Ishikawa (cell line): ENCODE measurements at regions not wholly inside any gene's neighbourhood (a gene's known extent, or its start where the extent isn't known, plus 50 kb on each side); places are given as distances from the start of the nearest gene placed in this dataset.

Source experiments
- CEBPB ChIP-seq: IDR thresholded peaks from 2 replicates; pipeline ENCODE4 v1.6.1; 2012
- CREB1 ChIP-seq: IDR thresholded peaks from 2 replicates; pipeline ENCODE4 v1.6.1; 2012; ENCODE audit warnings: low read depth
- EGR1 ChIP-seq: IDR thresholded peaks from 2 replicates; pipeline ENCODE4 v1.6.1; 2012
- EP300 ChIP-seq: IDR thresholded peaks from 2 replicates; pipeline ENCODE4 v1.6.1; 2012; ENCODE audit warnings: borderline replicate concordance
- FOXM1 ChIP-seq: IDR thresholded peaks from 2 replicates; pipeline ENCODE4 v1.6.1; 2012; ENCODE audit warnings: low read depth, borderline replicate concordance
- NFIC ChIP-seq: IDR thresholded peaks from 2 replicates; pipeline ENCODE4 v1.6.1; 2012
- RAD21 ChIP-seq: IDR thresholded peaks from 2 replicates; pipeline ENCODE4 v1.6.1; 2012; ENCODE audit warnings: low read depth
- TAF1 ChIP-seq: IDR thresholded peaks from 2 replicates; pipeline ENCODE4 v1.6.1; 2012; ENCODE audit warnings: low read depth, mild to moderate bottlenecking
- TCF12 ChIP-seq: IDR thresholded peaks from 2 replicates; pipeline ENCODE4 v1.6.1; 2012; ENCODE audit warnings: low read depth
- TEAD4 ChIP-seq: IDR thresholded peaks from 2 replicates; pipeline ENCODE4 v1.6.1; 2012
- YY1 ChIP-seq: IDR thresholded peaks from 2 replicates; pipeline ENCODE4 v1.6.1; 2012; ENCODE audit warnings: low read depth
- ZBTB7A ChIP-seq: IDR thresholded peaks from 2 replicates; pipeline ENCODE4 v1.6.1; 2012; ENCODE audit warnings: low read depth
- TF ChIP-seq, protein P1 (sequence below): IDR thresholded peaks from 2 replicates; pipeline ENCODE4 v1.6.1; 2012
- TF ChIP-seq, protein P2 (sequence below): IDR thresholded peaks from 2 replicates; pipeline ENCODE4 v1.6.1; 2012
- TF ChIP-seq, protein P3 (sequence below): IDR thresholded peaks from 2 replicates; pipeline ENCODE4 v1.6.1; 2012; ENCODE audit warnings: low read depth, mild to moderate bottlenecking

DNA sequence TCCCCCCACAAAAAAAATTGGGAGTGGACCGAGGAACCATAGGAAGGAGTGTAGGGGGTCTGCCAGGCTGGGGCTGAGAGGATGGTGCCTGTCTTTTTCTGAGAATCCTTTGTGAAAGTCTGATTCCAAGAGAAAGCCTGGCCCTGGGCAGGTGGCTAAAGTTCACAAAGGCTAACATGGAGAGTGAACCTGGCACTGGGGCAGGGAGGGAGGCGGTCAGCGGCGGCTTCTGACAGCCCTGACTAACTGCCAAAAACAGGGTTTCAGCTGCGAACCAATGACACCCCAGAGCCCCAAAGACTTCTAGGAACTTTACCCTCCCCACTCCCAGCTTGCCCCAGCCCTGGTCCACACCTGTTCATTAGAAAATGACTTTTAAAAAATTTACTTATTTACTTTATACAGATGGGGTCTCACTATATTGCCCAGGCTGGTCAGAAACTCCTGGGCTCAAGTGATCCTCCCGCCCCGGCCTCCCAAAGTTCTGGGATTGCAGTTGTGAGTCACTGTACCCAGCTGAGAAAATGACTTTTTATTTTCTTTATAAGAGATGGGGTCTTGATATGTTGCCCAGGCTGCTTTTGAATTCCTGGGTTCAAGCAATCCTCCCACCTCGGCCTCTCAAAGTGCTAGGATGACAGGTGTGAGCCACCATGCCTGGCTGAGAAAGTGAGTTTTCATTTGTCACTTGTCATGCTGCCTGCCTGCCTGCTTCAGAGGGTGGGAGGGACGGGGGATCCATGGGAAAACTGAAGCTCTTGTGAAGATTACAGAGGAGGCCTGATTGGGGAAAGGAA lies 61.0 kb upstream of the DUSP5 start:
- no peak for TF ChIP-seq NFIC
- no peak for TF ChIP-seq EP300
- TF ChIP-seq TEAD4: no peak

DNA sequence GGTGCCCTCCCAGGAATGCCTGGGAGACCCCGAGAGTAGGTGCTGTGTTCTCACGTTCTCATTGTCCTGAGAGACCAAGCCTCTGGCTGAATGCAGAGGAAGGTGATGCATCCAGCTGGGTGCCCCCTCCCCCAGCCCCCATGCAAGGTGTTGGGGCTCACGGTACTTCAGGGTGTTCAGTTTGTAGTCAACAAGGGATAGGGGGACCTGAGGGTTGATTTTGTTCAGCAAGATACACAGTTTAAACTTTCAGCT lies 60.4 kb upstream of the DUSP5 start:
- TF ChIP-seq ZBTB7A (no peak), TAF1 (no peak), TEAD4 (no peak), NFIC (no peak), EP300 (no peak), EGR1 (no peak), TCF12 (no peak), RAD21 (no peak), FOXM1 (no peak), CEBPB (no peak), CREB1 (no peak), YY1 (no peak)
- TF ChIP-seq, protein P1, sequence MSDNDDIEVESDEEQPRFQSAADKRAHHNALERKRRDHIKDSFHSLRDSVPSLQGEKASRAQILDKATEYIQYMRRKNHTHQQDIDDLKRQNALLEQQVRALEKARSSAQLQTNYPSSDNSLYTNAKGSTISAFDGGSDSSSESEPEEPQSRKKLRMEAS: no peak
- TF ChIP-seq, protein P2, sequence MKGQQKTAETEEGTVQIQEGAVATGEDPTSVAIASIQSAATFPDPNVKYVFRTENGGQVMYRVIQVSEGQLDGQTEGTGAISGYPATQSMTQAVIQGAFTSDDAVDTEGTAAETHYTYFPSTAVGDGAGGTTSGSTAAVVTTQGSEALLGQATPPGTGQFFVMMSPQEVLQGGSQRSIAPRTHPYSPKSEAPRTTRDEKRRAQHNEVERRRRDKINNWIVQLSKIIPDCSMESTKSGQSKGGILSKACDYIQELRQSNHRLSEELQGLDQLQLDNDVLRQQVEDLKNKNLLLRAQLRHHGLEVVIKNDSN: no peak
- TF ChIP-seq, protein P3, sequence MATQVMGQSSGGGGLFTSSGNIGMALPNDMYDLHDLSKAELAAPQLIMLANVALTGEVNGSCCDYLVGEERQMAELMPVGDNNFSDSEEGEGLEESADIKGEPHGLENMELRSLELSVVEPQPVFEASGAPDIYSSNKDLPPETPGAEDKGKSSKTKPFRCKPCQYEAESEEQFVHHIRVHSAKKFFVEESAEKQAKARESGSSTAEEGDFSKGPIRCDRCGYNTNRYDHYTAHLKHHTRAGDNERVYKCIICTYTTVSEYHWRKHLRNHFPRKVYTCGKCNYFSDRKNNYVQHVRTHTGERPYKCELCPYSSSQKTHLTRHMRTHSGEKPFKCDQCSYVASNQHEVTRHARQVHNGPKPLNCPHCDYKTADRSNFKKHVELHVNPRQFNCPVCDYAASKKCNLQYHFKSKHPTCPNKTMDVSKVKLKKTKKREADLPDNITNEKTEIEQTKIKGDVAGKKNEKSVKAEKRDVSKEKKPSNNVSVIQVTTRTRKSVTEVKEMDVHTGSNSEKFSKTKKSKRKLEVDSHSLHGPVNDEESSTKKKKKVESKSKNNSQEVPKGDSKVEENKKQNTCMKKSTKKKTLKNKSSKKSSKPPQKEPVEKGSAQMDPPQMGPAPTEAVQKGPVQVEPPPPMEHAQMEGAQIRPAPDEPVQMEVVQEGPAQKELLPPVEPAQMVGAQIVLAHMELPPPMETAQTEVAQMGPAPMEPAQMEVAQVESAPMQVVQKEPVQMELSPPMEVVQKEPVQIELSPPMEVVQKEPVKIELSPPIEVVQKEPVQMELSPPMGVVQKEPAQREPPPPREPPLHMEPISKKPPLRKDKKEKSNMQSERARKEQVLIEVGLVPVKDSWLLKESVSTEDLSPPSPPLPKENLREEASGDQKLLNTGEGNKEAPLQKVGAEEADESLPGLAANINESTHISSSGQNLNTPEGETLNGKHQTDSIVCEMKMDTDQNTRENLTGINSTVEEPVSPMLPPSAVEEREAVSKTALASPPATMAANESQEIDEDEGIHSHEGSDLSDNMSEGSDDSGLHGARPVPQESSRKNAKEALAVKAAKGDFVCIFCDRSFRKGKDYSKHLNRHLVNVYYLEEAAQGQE: no peak

DNA sequence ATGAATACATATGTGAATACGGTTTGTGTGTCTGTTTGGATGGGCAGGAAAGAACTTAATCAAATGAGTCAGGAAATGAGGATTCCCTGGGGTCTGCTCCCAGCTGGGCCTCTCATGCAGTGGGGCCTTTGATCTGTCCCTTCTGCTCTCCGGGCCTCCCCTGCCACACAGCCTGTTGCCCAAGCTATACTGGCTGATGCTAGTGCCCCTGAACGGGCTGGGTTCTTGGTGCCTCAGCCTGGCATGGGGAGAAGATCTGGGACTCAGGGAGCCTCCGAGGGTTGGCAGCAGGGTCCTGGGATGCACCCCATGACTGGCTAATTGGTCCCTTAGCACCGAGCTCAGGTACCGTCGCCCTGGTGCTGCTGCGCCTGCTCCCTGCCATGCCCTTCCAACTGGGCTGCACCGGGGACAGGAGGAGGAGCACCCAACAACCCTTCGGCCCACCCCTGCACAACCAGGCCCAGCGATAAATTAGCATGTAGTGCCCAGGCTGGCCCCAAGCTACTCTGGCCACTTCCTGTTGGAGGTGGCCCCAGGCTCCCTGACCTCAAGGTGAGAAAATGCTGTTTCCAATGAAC lies 59.9 kb upstream of the DUSP5 start:
- TF ChIP-seq, protein P2: no peak

DNA sequence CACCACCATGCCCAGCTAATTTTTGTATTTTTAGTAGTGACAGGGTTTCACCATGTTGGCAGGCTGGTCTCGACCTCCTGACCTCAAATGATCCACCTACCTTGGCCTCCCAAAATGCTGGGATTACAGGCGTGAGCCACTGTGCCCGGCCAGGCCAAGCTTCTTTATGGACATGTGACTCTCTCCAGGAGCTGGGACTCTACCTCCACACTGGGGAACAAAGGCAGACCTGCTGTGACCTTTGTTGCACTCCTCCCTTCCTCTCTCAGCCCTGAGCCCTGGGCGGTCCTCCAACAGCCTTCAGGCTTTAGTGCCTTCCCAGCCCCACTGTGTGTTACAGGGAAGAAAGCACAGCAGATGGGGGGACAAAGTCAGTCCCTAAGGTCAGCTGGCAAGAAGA lies 55.0 kb upstream of the DUSP5 start:
- TF ChIP-seq TEAD4: no peak
- no peak for TF ChIP-seq TCF12
- TF ChIP-seq EP300: no peak
- no peak for TF ChIP-seq TAF1
- no peak for TF ChIP-seq ZBTB7A
- TF ChIP-seq, protein P2: no peak
- TF ChIP-seq FOXM1: no peak
- TF ChIP-seq NFIC: no peak
- TF ChIP-seq, protein P1: no peak
- no peak for TF ChIP-seq EGR1
- no peak for TF ChIP-seq CEBPB
- TF ChIP-seq CREB1: no peak

DNA sequence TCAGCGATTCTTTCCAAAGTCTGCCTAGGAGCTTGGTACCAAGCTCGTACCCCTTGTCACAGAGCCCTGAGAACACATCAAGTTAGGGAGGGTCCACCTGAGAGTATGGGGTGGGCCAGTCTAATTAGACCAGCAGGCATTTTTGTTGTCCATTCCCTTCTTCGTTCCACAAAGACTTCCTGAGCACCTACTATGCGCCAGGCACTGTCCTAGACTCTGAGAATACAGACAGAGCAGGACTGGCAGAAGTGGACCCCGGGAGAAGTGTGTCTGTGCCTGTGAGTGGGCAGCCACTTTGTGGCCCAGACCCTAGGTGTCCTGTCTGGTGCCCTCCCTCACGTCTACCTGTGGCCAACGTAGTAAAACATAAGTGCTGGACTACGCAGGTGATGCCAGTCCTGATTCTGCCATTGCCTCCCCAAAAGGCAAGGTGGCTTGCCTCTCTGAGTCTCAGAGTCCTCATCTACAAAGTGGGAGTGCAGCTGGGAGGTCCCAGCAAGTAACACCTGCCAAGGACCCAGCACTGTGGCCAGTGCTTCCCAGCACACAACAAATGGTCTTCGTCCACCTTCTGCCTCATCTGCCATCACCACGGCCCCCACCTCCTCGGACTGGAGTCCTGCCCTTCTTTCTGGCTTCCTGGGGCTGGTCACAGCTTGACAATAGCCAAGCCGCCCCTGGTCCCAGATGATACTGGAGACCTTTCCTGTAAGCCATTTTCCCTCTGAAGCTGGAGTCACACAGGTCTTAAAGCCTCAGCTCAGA lies 54.3 kb upstream of the DUSP5 start:
- TF ChIP-seq CEBPB (no peak), TEAD4 (no peak), EP300 (no peak)

DNA sequence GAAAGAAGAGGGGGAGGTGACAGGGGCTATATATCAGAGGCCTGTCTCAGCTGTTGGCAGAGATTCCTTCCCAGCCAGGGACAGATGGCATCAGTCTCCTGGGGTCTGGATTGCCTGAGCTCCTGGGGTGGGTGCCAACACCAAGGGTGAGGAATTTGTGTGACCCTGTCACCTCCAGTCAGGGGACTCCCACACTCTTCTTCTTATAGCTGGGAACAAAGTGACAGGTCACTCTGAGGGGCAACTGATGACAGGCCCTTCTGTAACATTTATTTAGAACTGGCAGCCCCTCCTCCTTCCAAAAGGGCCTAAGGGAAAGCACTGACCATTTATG lies 53.7 kb upstream of the DUSP5 start:
- TF ChIP-seq TCF12 (no peak), NFIC (0 out of 2 replicates have a peak, but pooled peaks have one; percentile 34)

DNA sequence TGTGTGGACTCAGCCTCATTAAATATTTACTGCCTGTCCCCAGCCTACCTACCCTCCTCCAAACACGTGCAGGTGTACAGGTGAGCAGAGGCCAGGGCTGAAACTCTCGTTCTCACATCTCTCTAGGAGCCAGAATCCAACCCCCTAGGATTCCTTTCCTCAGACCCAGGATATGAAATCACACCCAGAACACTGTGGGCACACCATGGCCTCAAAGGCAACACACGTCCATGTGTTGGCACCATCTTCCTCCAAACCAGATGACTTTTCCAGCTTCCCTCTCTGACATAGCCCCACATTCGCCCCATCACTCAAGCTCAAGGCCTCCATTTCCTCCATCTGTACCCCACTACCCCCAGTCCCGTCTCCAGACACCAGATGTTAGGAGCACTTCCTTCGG lies 51.8 kb upstream of the DUSP5 start:
- TF ChIP-seq, protein P2: no peak
- TF ChIP-seq, protein P1: no peak
- TF ChIP-seq ZBTB7A (no peak), NFIC (no peak), TEAD4 (no peak), RAD21 (no peak), EGR1 (no peak), EP300 (no peak), FOXM1 (no peak), TAF1 (no peak), YY1 (no peak), CREB1 (no peak), CEBPB (no peak), TCF12 (no peak)
- TF ChIP-seq, protein P3: no peak
